CD4-positive, CD25-positive, alpha-beta regulatory T cell (primary cell): ENCODE measurements at regions not wholly inside any gene's neighbourhood (a gene's known extent, or its start where the extent isn't known, plus 50 kb on each side); places are given as distances from the start of the nearest gene placed in this dataset.

Experiments
- ATAC-seq, 2 donors: fragments of 150-1000 bp; cut with Tn5 transposase; one replicate each; pipeline ENCODE4 v1.10.0; 2021; ENCODE audit warnings: low read depth in 2 of 2, moderate number of reproducible peaks in 2 of 2, moderate library complexity in 1 of 2
- DNase-seq, 3 donors: peaks; one replicate each; pipeline versions ENCODE4 v3.0.0 to v3.0.0-alpha.2; 2012 to 2022; ENCODE audit warnings: mixed read lengths in 1 of 3
- H3K27ac ChIP-seq: one replicate; pipeline ENCODE4 v1.7.0; 2013; ENCODE audit warnings: mild to moderate bottlenecking, low read length; ENCODE audit not compliant: insufficient read depth, poor library complexity, severe bottlenecking
- H3K27me3 ChIP-seq: one replicate; pipeline ENCODE4 v1.7.0; 2013; ENCODE audit warnings: low read length; ENCODE audit not compliant: control insufficient read depth, insufficient read depth
- H3K36me3 ChIP-seq: one replicate; pipeline ENCODE4 v1.7.0; 2013; ENCODE audit warnings: mild to moderate bottlenecking, low read length, moderate library complexity; ENCODE audit not compliant: control insufficient read depth, insufficient read depth
- H3K4me1 ChIP-seq: 2 replicates; pipeline ENCODE4 v1.7.0; 2013; ENCODE audit warnings: mild to moderate bottlenecking, low read length; ENCODE audit not compliant: insufficient read depth, control insufficient read depth, poor library complexity, severe bottlenecking
- H3K4me3 ChIP-seq: one replicate; pipeline ENCODE4 v1.7.0; 2013; ENCODE audit warnings: low read depth, mild to moderate bottlenecking, low read length, moderate library complexity
- H3K9me3 ChIP-seq, 2 experiments: 1 replicate in 1 of 2; 2 replicates in 1 of 2; pipeline ENCODE4 v1.7.0; 2013; ENCODE audit warnings: low read length in 2 of 2, mild to moderate bottlenecking in 1 of 2, moderate library complexity in 1 of 2; ENCODE audit not compliant: control insufficient read depth in 2 of 2
- H3K27ac Mint-ChIP-seq, 3 donors: one replicate each; pipeline ENCODE4 v1.8.0; 2020 to 2022; ENCODE audit warnings: mild to moderate bottlenecking in 3 of 3, mixed read lengths in 3 of 3, moderate library complexity in 2 of 3
- H3K27me3 Mint-ChIP-seq: one replicate; pipeline ENCODE4 v1.8.0; 2022; ENCODE audit warnings: mild to moderate bottlenecking, mixed read lengths
- H3K36me3 Mint-ChIP-seq: one replicate; pipeline ENCODE4 v1.8.0; 2020; ENCODE audit warnings: mixed read lengths
- H3K4me1 Mint-ChIP-seq, 4 donors: one replicate each; pipeline ENCODE4 v1.8.0; 2020 to 2022; ENCODE audit warnings: mixed read lengths in 4 of 4, mild to moderate bottlenecking in 1 of 4
- H3K4me3 Mint-ChIP-seq, 4 donors: one replicate each; pipeline ENCODE4 v1.8.0; 2020 to 2022; ENCODE audit warnings: mild to moderate bottlenecking in 4 of 4, mixed read lengths in 4 of 4, moderate library complexity in 3 of 4
- H3K9me3 Mint-ChIP-seq, 7 donors: one replicate each; pipeline ENCODE4 v1.8.0; 2020 to 2022; ENCODE audit warnings: mixed read lengths in 7 of 7, mild to moderate bottlenecking in 3 of 7, moderate library complexity in 2 of 7

DNA sequence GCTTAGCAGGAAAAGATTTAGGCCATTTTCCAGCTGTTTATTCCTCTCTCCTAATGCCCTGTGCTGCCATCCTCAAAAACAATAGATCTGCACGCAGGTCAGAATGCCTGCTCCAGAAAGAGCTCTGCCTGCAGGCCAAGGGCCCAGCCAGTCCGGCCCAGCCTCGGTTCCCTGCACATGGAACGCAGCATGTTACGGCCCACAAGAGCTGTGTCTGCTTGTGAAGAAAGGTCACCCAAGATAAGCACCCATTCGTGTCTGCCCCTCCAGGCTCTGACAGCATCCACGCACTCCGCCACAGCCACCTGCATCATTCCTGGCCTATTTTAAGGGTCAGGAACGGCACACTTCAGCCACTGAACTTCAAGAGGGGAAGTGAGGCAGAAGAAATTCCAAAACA lies 152.2 kb downstream of the SPATA19 start:
- Histone ChIP-seq H3K4me3 (no peak overlapping the region), H3K27me3 (no peaks in the 10 kb centered on the region), H3K4me1 (no peaks in the 10 kb centered on the region), H3K9me3 (no peaks in the 10 kb centered on the region), H3K27ac (no peak overlapping the region), H3K36me3 (no peaks in the 10 kb centered on the region)
- H3K4me3 Mint-ChIP-seq, result no peak overlapping the region
- H3K36me3 Mint-ChIP-seq, result no peaks in the 10 kb centered on the region
- no peaks in the 10 kb centered on the region for H3K27me3 Mint-ChIP-seq
- no peak for DNase-seq
- peaks cover 0 to 5% (median 0%) of the 10 kb centered on the region in 7 donors for H3K9me3 Mint-ChIP-seq
- no peaks in the 10 kb centered on the region for H3K4me1 Mint-ChIP-seq
- no peak for ATAC-seq
- H3K27ac Mint-ChIP-seq, result no peak overlapping the region

DNA sequence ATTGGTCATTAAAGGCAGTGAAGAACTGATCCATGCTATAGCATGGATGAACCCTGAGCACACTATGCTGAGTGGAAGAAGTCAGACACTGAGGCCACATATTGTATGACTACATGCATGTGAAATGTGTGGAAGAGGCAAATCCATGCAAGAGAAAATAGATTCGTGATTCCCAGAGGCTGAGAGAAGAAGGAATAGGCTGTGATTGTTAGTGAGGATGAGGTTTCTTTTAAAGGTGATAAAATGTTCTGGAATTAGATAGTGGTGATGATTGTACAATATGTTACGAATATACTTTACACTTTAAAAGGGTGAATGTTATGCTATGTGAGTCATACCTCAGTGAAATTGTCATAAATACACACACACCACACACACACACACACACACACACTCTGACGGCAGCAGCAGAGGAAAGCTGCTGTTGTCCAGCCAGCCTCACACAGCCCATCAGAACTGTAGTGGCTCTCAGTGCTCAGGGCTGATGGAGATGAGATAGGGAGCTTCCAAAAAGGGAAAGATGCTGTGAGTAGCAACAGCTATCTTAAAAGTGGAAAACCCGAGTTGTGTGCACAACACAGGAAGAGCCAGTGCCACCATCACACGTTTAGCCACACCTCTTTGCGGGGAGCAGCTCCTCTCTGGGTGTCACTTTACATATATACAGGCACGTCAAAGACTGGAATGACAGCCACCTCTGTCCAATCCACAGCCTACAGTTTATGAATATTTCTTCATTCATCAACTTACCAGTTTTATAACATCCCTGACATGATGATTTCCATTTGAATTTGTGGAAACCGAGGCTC lies 153.0 kb downstream of the SPATA19 start:
- Mint-ChIP-seq H3K36me3 (no peaks in the 10 kb centered on the region), H3K27ac (no peak overlapping the region), H3K9me3 (peaks cover 0 to 5% (median 0%) of the 10 kb centered on the region in 7 donors), H3K4me1 (no peaks in the 10 kb centered on the region), H3K27me3 (no peaks in the 10 kb centered on the region), H3K4me3 (no peak overlapping the region)
- ATAC-seq (no peak), DNase-seq (no peak)
- Histone ChIP-seq H3K9me3 (no peaks in the 10 kb centered on the region), H3K27me3 (no peaks in the 10 kb centered on the region), H3K27ac (no peak overlapping the region), H3K4me1 (no peaks in the 10 kb centered on the region), H3K4me3 (no peak overlapping the region), H3K36me3 (no peaks in the 10 kb centered on the region)

DNA sequence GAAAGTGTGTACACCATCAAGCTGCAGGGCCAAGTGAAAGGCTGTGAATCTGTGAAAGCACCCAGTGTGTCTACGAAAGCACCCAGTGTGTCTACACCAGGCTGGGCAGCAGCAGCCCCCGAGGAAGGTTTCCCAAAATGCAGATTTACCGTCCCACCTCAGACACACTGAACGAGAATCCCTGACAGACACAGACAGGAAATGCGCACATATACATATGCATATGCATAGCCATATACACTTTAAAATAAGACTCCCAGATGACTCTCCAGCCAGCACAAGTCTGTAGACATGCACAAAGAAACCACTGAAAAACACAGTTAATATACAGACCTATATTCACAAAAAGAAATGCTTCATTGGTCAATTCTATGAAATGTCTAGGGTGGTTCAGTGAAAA lies 155.5 kb upstream of the OPCML start:
- no peaks in the 10 kb centered on the region for H3K4me1 Mint-ChIP-seq
- H3K4me3 ChIP-seq, result no peak overlapping the region
- DNase-seq (no peak), ATAC-seq (no peak)
- H3K27ac ChIP-seq, result no peak overlapping the region
- no peak overlapping the region for H3K27ac Mint-ChIP-seq
- H3K4me1 ChIP-seq, result no peaks in the 10 kb centered on the region
- no peaks in the 10 kb centered on the region for H3K36me3 Mint-ChIP-seq
- H3K9me3 ChIP-seq, result no peaks in the 10 kb centered on the region
- H3K4me3 Mint-ChIP-seq, result no peak overlapping the region
- no peaks in the 10 kb centered on the region for H3K27me3 ChIP-seq
- H3K27me3 Mint-ChIP-seq, result no peaks in the 10 kb centered on the region
- H3K9me3 Mint-ChIP-seq, result peaks cover 0 to 1% (median 0%) of the 10 kb centered on the region in 7 donors
- H3K36me3 ChIP-seq, result no peaks in the 10 kb centered on the region

DNA sequence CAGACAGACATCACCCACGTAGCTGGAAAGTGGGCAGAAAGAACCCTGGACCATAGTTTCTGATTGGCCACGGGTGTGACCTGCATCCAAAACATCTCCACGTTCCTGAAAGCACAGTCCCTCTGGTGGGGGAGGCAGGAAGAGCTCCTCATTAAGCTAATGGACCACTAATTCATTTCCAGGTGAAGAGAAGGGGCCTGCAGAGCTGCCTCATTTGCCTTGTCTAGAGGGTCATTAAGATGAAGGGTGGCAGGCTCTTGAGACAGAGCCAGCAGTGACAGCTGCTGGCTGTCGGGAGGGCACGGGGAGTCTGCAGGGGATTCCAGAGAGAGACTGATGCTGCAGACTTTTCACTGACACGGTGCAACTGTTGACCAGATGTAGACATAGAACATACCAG lies 149.6 kb upstream of the OPCML start:
- H3K27me3 Mint-ChIP-seq, result no peaks in the 10 kb centered on the region

DNA sequence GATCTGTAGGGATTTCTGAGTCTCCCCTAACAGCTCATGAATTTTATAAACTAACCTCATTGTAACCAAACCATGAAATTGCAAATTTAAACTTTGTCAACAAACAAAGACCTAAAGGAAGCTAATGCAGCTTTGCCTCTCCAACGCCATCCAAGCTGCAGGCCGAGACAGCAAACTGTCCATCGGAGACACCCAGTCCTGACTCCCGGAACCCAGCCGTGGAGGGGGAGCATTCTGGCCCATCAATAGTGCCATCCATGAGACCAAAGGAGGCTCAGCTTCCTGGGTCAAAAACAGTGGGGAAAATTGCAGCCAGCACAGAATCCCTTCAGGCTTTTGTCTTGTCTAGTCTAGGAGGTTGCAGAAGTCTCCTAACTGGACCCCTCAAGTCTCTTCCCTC lies 147.6 kb upstream of the OPCML start:
- Mint-ChIP-seq H3K27me3 (no peaks in the 10 kb centered on the region), H3K4me3 (no peak overlapping the region), H3K27ac (no peak overlapping the region), H3K36me3 (no peaks in the 10 kb centered on the region), H3K4me1 (no peaks in the 10 kb centered on the region), H3K9me3 (peaks cover 0 to 3% (median 0%) of the 10 kb centered on the region in 7 donors)
- no peaks in the 10 kb centered on the region for H3K36me3 ChIP-seq
- no peak overlapping the region for H3K27ac ChIP-seq
- DNase-seq, result no peak
- no peaks in the 10 kb centered on the region for H3K4me1 ChIP-seq
- H3K9me3 ChIP-seq, result no peaks in the 10 kb centered on the region
- no peaks in the 10 kb centered on the region for H3K27me3 ChIP-seq
- no peak for ATAC-seq
- no peak overlapping the region for H3K4me3 ChIP-seq

More for the DNA sequence above, 149.6 kb upstream of the OPCML start:
- no peaks in the 10 kb centered on the region for H3K4me1 ChIP-seq
- H3K27ac Mint-ChIP-seq, result no peak overlapping the region
- H3K36me3 ChIP-seq, result no peaks in the 10 kb centered on the region
- no peaks in the 10 kb centered on the region for H3K36me3 Mint-ChIP-seq
- no peak overlapping the region for H3K27ac ChIP-seq
- peaks cover 0 to 2% (median 0%) of the 10 kb centered on the region in 7 donors for H3K9me3 Mint-ChIP-seq
- ATAC-seq (no peak), DNase-seq (no peak)
- no peaks in the 10 kb centered on the region for H3K4me1 Mint-ChIP-seq
- no peak overlapping the region for H3K4me3 ChIP-seq
- H3K27me3 ChIP-seq, result no peaks in the 10 kb centered on the region
- H3K4me3 Mint-ChIP-seq, result no peak overlapping the region
- no peaks in the 10 kb centered on the region for H3K9me3 ChIP-seq

DNA sequence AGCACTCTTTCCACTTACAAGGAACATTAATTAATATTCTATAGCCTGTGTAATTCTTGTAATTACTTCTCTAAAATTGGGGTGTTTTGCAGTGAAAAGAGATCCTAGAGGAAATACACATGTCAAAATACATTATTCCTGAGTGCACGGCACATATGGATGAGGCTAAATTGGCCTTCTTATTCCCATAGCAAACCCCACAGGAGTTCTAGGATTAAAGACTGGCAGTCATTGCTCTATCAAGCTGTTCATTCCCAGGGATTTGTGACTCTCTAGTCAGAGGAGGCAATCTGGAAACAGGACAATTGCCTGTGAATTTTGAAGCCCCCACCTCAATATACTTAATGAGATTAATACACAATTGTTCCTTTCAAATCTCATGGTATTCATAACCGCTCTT lies 145.9 kb upstream of the OPCML start:
- peaks cover 0 to 5% (median 1%) of the 10 kb centered on the region in 7 donors for H3K9me3 Mint-ChIP-seq
- Histone ChIP-seq H3K4me1 (no peaks in the 10 kb centered on the region), H3K27me3 (no peaks in the 10 kb centered on the region), H3K27ac (no peak overlapping the region), H3K9me3 (no peaks in the 10 kb centered on the region), H3K36me3 (no peaks in the 10 kb centered on the region), H3K4me3 (no peak overlapping the region)
- no peaks in the 10 kb centered on the region for H3K27me3 Mint-ChIP-seq
- no peak overlapping the region for H3K4me3 Mint-ChIP-seq
- H3K4me1 Mint-ChIP-seq, result no peaks in the 10 kb centered on the region
- no peaks in the 10 kb centered on the region for H3K36me3 Mint-ChIP-seq
- H3K27ac Mint-ChIP-seq, result no peak overlapping the region
- DNase-seq (no peak), ATAC-seq (no peak)

DNA sequence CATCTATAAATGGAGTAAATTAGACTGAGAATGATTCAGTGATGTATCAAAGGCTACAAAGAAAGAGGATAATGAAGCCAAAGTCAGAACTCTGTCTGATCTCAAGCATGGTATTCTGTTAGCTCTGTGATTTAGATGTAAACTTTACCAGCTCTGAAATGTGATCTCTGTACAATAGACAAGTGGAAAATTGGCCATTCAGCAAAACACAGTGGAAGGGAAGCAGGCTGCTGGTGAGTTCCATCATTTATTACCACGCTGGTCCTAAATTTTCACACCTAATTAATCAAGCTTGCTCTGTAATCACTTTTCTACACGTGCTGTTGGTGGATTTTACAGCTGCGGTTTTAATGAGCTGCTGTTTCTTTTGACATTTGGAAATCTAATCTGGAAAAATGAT lies 145.1 kb upstream of the OPCML start:
- no peaks in the 10 kb centered on the region for H3K27me3 ChIP-seq
- ATAC-seq, result no peak
- no peaks in the 10 kb centered on the region for H3K36me3 ChIP-seq
- no peaks in the 10 kb centered on the region for H3K4me1 ChIP-seq
- Mint-ChIP-seq H3K4me1 (no peaks in the 10 kb centered on the region), H3K9me3 (peaks cover 0 to 5% (median 1%) of the 10 kb centered on the region in 7 donors), H3K4me3 (no peak overlapping the region), H3K36me3 (no peaks in the 10 kb centered on the region), H3K27me3 (no peaks in the 10 kb centered on the region), H3K27ac (no peak overlapping the region)
- no peaks in the 10 kb centered on the region for H3K9me3 ChIP-seq
- no peak for DNase-seq
- no peak overlapping the region for H3K27ac ChIP-seq
- H3K4me3 ChIP-seq, result no peak overlapping the region

DNA sequence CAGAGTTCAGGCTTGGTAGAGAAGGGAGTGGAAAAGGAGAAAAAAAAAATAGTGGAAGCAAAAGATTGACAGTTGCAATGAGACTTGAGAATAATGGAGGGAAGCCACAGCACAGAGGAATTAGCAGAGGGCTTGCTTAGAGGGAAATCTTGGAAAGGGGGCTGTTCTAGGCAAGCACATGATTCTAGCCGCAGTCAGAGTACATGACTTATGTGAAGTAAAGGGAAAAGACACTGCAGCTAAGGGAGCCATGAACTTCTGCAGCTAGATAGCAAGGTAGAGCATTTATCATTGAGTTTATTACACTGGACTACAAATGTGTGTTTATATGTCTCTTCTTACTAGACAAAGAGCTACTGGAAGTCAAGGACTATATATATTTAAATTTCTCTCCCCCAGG lies 144.0 kb upstream of the OPCML start:
- ATAC-seq (no peak), DNase-seq (no peak)
- no peaks in the 10 kb centered on the region for H3K4me1 Mint-ChIP-seq
- Histone ChIP-seq H3K36me3 (no peaks in the 10 kb centered on the region), H3K9me3 (no peaks in the 10 kb centered on the region), H3K4me1 (no peaks in the 10 kb centered on the region), H3K27me3 (no peaks in the 10 kb centered on the region), H3K27ac (no peak overlapping the region), H3K4me3 (no peak overlapping the region)
- no peak overlapping the region for H3K27ac Mint-ChIP-seq
- peaks cover 0 to 5% (median 1%) of the 10 kb centered on the region in 7 donors for H3K9me3 Mint-ChIP-seq
- H3K36me3 Mint-ChIP-seq, result no peaks in the 10 kb centered on the region
- H3K27me3 Mint-ChIP-seq, result no peaks in the 10 kb centered on the region
- H3K4me3 Mint-ChIP-seq, result no peak overlapping the region
